HepG2 (cell line): ENCODE measurements at regions not wholly inside any gene's neighbourhood (a gene's known extent, or its start where the extent isn't known, plus 50 kb on each side); places are given as distances from the start of the nearest gene placed in this dataset.
A peak's percentile ranks its signal among the peaks of the same experiment; 100 is the strongest.

Experiments
- ATF4 ChIP-seq, 2 experiments: fragments of 450-650 bp in 1 of 2; sonication (generic) in 1 of 2; formaldehyde crosslinking; IDR thresholded peaks; 2 replicates each; pipeline versions ENCODE4 v1.5.0 to v1.8.0; 2020 to 2022; ENCODE audit warnings: mild to moderate bottlenecking in 1 of 2, missing genetic modification reagents in 1 of 2
- BORCS8-MEF2B ChIP-seq: sonication (generic); formaldehyde crosslinking; IDR thresholded peaks from 2 replicates; pipeline ENCODE4 v1.8.0; 2022; ENCODE audit warnings: mild to moderate bottlenecking, missing genetic modification reagents
- FUBP1 ChIP-seq: sonication (generic); formaldehyde crosslinking; IDR thresholded peaks from 2 replicates; pipeline ENCODE4 v1.5.1; 2020; ENCODE audit warnings: missing genetic modification reagents, mild to moderate bottlenecking, borderline replicate concordance
- MAX ChIP-seq: IDR thresholded peaks from 2 replicates; pipeline ENCODE4 v1.6.1; 2012; ENCODE audit warnings: inconsistent platforms
- MEIS2 ChIP-seq: sonication (generic); formaldehyde crosslinking; IDR thresholded peaks from 2 replicates; pipeline ENCODE4 v1.9.0; 2021; ENCODE audit warnings: mild to moderate bottlenecking, missing genetic modification reagents
- NCOR1 ChIP-seq: fragments of 200-600 bp; sonication (generic); IDR thresholded peaks from 2 replicates; pipeline ENCODE4 v1.7.0; 2017; ENCODE audit warnings: antibody characterized with exemption, low read length, borderline replicate concordance
- SNAI1 ChIP-seq: sonication (generic); formaldehyde crosslinking; IDR thresholded peaks from 2 replicates; pipeline ENCODE4 v1.5.0; 2020; ENCODE audit warnings: mild to moderate bottlenecking, missing genetic modification reagents, borderline replicate concordance
- YEATS2 ChIP-seq: sonication (generic); formaldehyde crosslinking; IDR thresholded peaks from 2 replicates; pipeline ENCODE4 v1.4.0; 2020; ENCODE audit warnings: missing genetic modification reagents, borderline replicate concordance
- ZNF18 ChIP-seq: sonication (generic); formaldehyde crosslinking; IDR thresholded peaks from 2 replicates; pipeline ENCODE4 v1.8.0; 2022; ENCODE audit warnings: mild to moderate bottlenecking, missing genetic modification reagents; ENCODE audit not compliant: insufficient replicate concordance
- ZNF20 ChIP-seq: sonication (generic); formaldehyde crosslinking; IDR thresholded peaks from 2 replicates; pipeline ENCODE4 v1.4.0; 2020; ENCODE audit warnings: mild to moderate bottlenecking, moderate library complexity, missing genetic modification reagents
- ZNF230 ChIP-seq: sonication (generic); formaldehyde crosslinking; IDR thresholded peaks from 2 replicates; pipeline ENCODE4 v1.4.0; 2020; ENCODE audit warnings: mild to moderate bottlenecking, missing genetic modification reagents
- ZNF280D ChIP-seq: sonication (generic); formaldehyde crosslinking; IDR thresholded peaks from 2 replicates; pipeline ENCODE4 v1.5.1; 2020; ENCODE audit warnings: mild to moderate bottlenecking, missing genetic modification reagents
- ZNF460 ChIP-seq: sonication (generic); formaldehyde crosslinking; IDR thresholded peaks from 2 replicates; pipeline ENCODE4 v1.5.1; 2020; ENCODE audit warnings: missing genetic modification reagents, mild to moderate bottlenecking, borderline replicate concordance
- ZNF572 ChIP-seq: sonication (generic); formaldehyde crosslinking; IDR thresholded peaks from 2 replicates; pipeline ENCODE4 v1.5.1; 2020; ENCODE audit warnings: mild to moderate bottlenecking, missing genetic modification reagents
- ZNF782 ChIP-seq: sonication (generic); formaldehyde crosslinking; IDR thresholded peaks from 2 replicates; pipeline ENCODE4 v1.4.0; 2020; ENCODE audit warnings: missing genetic modification reagents, mild to moderate bottlenecking, borderline replicate concordance

- TF ChIP-seq ZNF18 (no peak), MAX (peak; percentile 54; the same call in 1 of the 2 replicates), BORCS8-MEF2B (CRISPR knock-in tag) (0 out of 2 replicates have a peak, but pooled peaks have one; percentile 31), ZNF20 (CRISPR knock-in tag) (no peak), ZNF782 (no peak), SNAI1 (no peak), FUBP1 (CRISPR knock-in tag) (no peak), ZNF280D (CRISPR knock-in tag) (no peak), NCOR1 (no peak), ATF4 (CRISPR knock-in tag; IDR thresholded peaks at IDR 0.05) (0 out of 4 replicates have a peak, but pooled peaks of 1 of the 2 experiments have one; percentile 13), ZNF230 (CRISPR knock-in tag) (0 out of 2 replicates have a peak, but pooled peaks have one; percentile 62), MEIS2 (no peak), ZNF460 (CRISPR knock-in tag) (0 out of 2 replicates have a peak, but pooled peaks have one; percentile 33), YEATS2 (CRISPR knock-in tag) (no peak), ZNF572 (CRISPR knock-in tag) (peak; percentile 65; the same call in 1 of the 2 replicates)
Observed at GRCh38 chr20:50439539-50440453, 70.4 kb upstream of the PTPN1 start (continued).
